H9 (cell line): ENCODE measurements at regions not wholly inside any gene's neighbourhood (a gene's known extent, or its start where the extent isn't known, plus 50 kb on each side); places are given as distances from the start of the nearest gene placed in this dataset.

Experiments used
- DNase-seq: peaks from one replicate; pipeline ENCODE4 v3.0.0-alpha.2; 2017
- H2AFZ ChIP-seq: one replicate; pipeline ENCODE4 v1.6.1; 2013; ENCODE audit warnings: mild to moderate bottlenecking, low read length, control low read depth, moderate library complexity
- H2AK5ac ChIP-seq: 2 replicates; pipeline ENCODE4 v1.6.1; 2013; ENCODE audit warnings: low read length, control low read depth, mixed read lengths; ENCODE audit not compliant: insufficient read length
- H2BK120ac ChIP-seq: one replicate; pipeline ENCODE4 v1.6.1; 2013; ENCODE audit warnings: low read depth, mild to moderate bottlenecking, low read length, control low read depth, inconsistent platforms; ENCODE audit not compliant: poor library complexity, severe bottlenecking
- H2BK12ac ChIP-seq: 2 replicates; pipeline ENCODE4 v1.6.1; 2013; ENCODE audit warnings: low read length, control low read depth, mixed read lengths, low read depth; ENCODE audit not compliant: insufficient read length
- H2BK15ac ChIP-seq: 2 replicates; pipeline ENCODE4 v1.6.1; 2013; ENCODE audit warnings: low read depth, low read length, control low read depth
- H2BK20ac ChIP-seq: one replicate; pipeline ENCODE4 v1.6.1; 2013; ENCODE audit warnings: low read depth, mild to moderate bottlenecking, low read length, control low read depth, inconsistent platforms; ENCODE audit not compliant: poor library complexity, severe bottlenecking
- H2BK5ac ChIP-seq: 2 replicates; pipeline ENCODE4 v1.6.1; 2013; ENCODE audit warnings: low read length, control low read depth, mixed read lengths; ENCODE audit not compliant: insufficient read length
- H3K14ac ChIP-seq: 2 replicates; pipeline ENCODE4 v1.6.1; 2013; ENCODE audit warnings: low read length, control low read depth; ENCODE audit not compliant: insufficient read depth
- H3K18ac ChIP-seq: 2 replicates; pipeline ENCODE4 v1.6.1; 2013; ENCODE audit warnings: low read depth, mild to moderate bottlenecking, mixed read lengths, low read length, control low read depth; ENCODE audit not compliant: insufficient read length
- H3K23ac ChIP-seq: 2 replicates; pipeline ENCODE4 v1.6.1; 2013; ENCODE audit warnings: low read length, control low read depth, mixed read lengths, low read depth; ENCODE audit not compliant: insufficient read length
- H3K23me2 ChIP-seq: 2 replicates; pipeline ENCODE4 v1.6.1; 2013; ENCODE audit warnings: low read depth, mild to moderate bottlenecking, mixed read lengths, low read length, control low read depth; ENCODE audit not compliant: insufficient read length, poor library complexity, severe bottlenecking
- H3K27ac ChIP-seq: 2 replicates; pipeline ENCODE4 v1.5.1; 2013; ENCODE audit warnings: low read length, control low read depth, mixed read lengths, low read depth; ENCODE audit not compliant: insufficient read length
- H3K27me3 ChIP-seq: 2 replicates; pipeline ENCODE4 v1.6.1; 2013; ENCODE audit warnings: low read length, control low read depth, inconsistent platforms; ENCODE audit not compliant: insufficient read depth
- H3K4ac ChIP-seq: 2 replicates; pipeline ENCODE4 v1.6.1; 2013; ENCODE audit warnings: low read depth, mild to moderate bottlenecking, control low read depth, inconsistent platforms, low read length, moderate library complexity
- H3K4me1 ChIP-seq: 2 replicates; pipeline ENCODE4 v1.6.1; 2013; ENCODE audit warnings: low read length, control low read depth, inconsistent platforms; ENCODE audit not compliant: insufficient read depth
- H3K4me2 ChIP-seq: 2 replicates; pipeline ENCODE4 v1.6.1; 2013; ENCODE audit warnings: low read length, control low read depth, mixed read lengths; ENCODE audit not compliant: insufficient read length, insufficient read depth
- H3K56ac ChIP-seq: 2 replicates; pipeline ENCODE4 v1.6.1; 2013; ENCODE audit warnings: low read depth, mild to moderate bottlenecking, mixed read lengths, low read length, control low read depth; ENCODE audit not compliant: insufficient read length
- H3K79me1 ChIP-seq: 2 replicates; pipeline ENCODE4 v1.6.1; 2013; ENCODE audit warnings: low read depth, mild to moderate bottlenecking, moderate library complexity, low read length, control low read depth, inconsistent platforms; ENCODE audit not compliant: insufficient read depth, poor library complexity, severe bottlenecking
- H3K79me2 ChIP-seq: 2 replicates; pipeline ENCODE4 v1.6.1; 2013; ENCODE audit warnings: low read length, control low read depth, inconsistent platforms; ENCODE audit not compliant: insufficient read depth
- H3K9ac ChIP-seq: 2 replicates; pipeline ENCODE4 v1.6.1; 2013; ENCODE audit warnings: low read length, control low read depth, mixed read lengths; ENCODE audit not compliant: insufficient read length; ENCODE audit errors: extremely low read depth
- H3K9me3 ChIP-seq: one replicate; pipeline ENCODE4 v1.6.1; 2013; ENCODE audit warnings: low read depth, low read length, inconsistent platforms; ENCODE audit not compliant: control insufficient read depth
- H3T11ph ChIP-seq: one replicate; pipeline ENCODE4 v1.6.1; 2013; ENCODE audit warnings: mild to moderate bottlenecking, low read length, control low read depth, inconsistent platforms
- H4K20me1 ChIP-seq: one replicate; pipeline ENCODE4 v1.6.1; 2013; ENCODE audit not compliant: control insufficient read depth, insufficient read length, insufficient read depth
- H4K5ac ChIP-seq: 2 replicates; pipeline ENCODE4 v1.6.1; 2013; ENCODE audit warnings: low read depth, mild to moderate bottlenecking, mixed read lengths, low read length, control low read depth; ENCODE audit not compliant: insufficient read length
- H4K8ac ChIP-seq: replicated peaks from 2 replicates; pipeline ENCODE4 v1.6.1; 2013; ENCODE audit warnings: low read length, control low read depth, mixed read lengths, low read depth; ENCODE audit not compliant: insufficient read length
- H4K91ac ChIP-seq: 2 replicates; pipeline ENCODE4 v1.6.1; 2013; ENCODE audit warnings: low read depth, mild to moderate bottlenecking, moderate library complexity, mixed read lengths, low read length, control low read depth; ENCODE audit not compliant: insufficient read length
- H3K27ac Mint-ChIP-seq, 3 experiments: 2 replicates in 2 of 3; 3 replicates in 1 of 3; pipeline ENCODE4 v1.8.0; 2020 to 2021; ENCODE audit warnings: mixed read lengths in 3 of 3, mild to moderate bottlenecking in 1 of 3, moderate library complexity in 1 of 3
- H3K27me3 Mint-ChIP-seq: 2 replicates; pipeline ENCODE4 v1.8.0; 2021; ENCODE audit warnings: low read depth, mild to moderate bottlenecking, moderate library complexity, mixed read lengths
- H3K36me3 Mint-ChIP-seq, 3 experiments: 2 replicates in 2 of 3; 3 replicates in 1 of 3; pipeline ENCODE4 v1.8.0; 2020 to 2021; ENCODE audit warnings: low read depth in 3 of 3, mixed read lengths in 3 of 3; ENCODE audit not compliant: insufficient read depth in 1 of 3
- H3K4me1 Mint-ChIP-seq, 2 experiments: 2 replicates each; pipeline ENCODE4 v1.8.0; 2020; ENCODE audit warnings: mixed read lengths in 2 of 2
- H3K4me3 Mint-ChIP-seq, 2 experiments: 2 replicates in 1 of 2; 3 replicates in 1 of 2; pipeline ENCODE4 v1.8.0; 2020 to 2021; ENCODE audit warnings: mild to moderate bottlenecking in 2 of 2, mixed read lengths in 2 of 2, moderate library complexity in 1 of 2
- H3K9me3 Mint-ChIP-seq, 2 experiments: 2 replicates in 1 of 2; 3 replicates in 1 of 2; pipeline ENCODE4 v1.8.0; 2020; ENCODE audit warnings: mild to moderate bottlenecking in 2 of 2, mixed read lengths in 2 of 2, moderate library complexity in 1 of 2
- CTCF ChIP-seq: fragments of 200-600 bp; sonication (generic); conservative IDR thresholded peaks from 3 replicates; pipeline ENCODE4 v1.8.0; 2021; ENCODE audit warnings: antibody characterized with exemption, mild to moderate bottlenecking
- WGBS: extraction: QIAGEN DNeasy Blood & Tissue Kit; methylation state at CpG from one replicate; pipeline ENCODE4 v1.1.7; 2013; ENCODE audit warnings: missing lambda C conversion rate, low lambda C conversion rate, mixed read lengths; ENCODE audit not compliant: insufficient read length; ENCODE audit errors: extremely low coverage; 5-methylcytosine and 5-hydroxymethylcytosine counted together

GRCh38 chr1:29385966-29386365, 149.6 kb downstream of the PTPRU start:
- Histone ChIP-seq H3K23me2 (no peaks in the 10 kb centered on the region), H2BK15ac (no peak overlapping the region), H3K27me3 (no peaks in the 10 kb centered on the region), H3K79me2 (no peaks in the 10 kb centered on the region), H3K79me1 (no peaks in the 10 kb centered on the region), H3T11ph (no peak overlapping the region), H3K4me2 (no peak overlapping the region), H2BK20ac (no peak overlapping the region), H3K23ac (no peak overlapping the region), H3K4me1 (no peaks in the 10 kb centered on the region), H4K8ac (no peak overlapping the region), H4K91ac (no peak overlapping the region), H3K4ac (no peak overlapping the region), H3K14ac (no peak overlapping the region), H3K56ac (no peak overlapping the region), H3K9ac (no peak overlapping the region), H2BK5ac (no peak overlapping the region), H4K20me1 (no peaks in the 10 kb centered on the region), H3K18ac (no peak overlapping the region), H3K9me3 (no peaks in the 10 kb centered on the region), H2AFZ (no peak overlapping the region), H2AK5ac (no peak overlapping the region), H2BK120ac (no peak overlapping the region), H2BK12ac (no peak overlapping the region), H3K27ac (no peak overlapping the region), H4K5ac (no peak overlapping the region)
- Mint-ChIP-seq H3K9me3 (peaks cover 0 to 3% of the 10 kb centered on the region in 2 experiments; a peak in 2 of 5 replicates), H3K27me3 (peaks cover 4% of the 10 kb centered on the region; the same call in 1 of the 2 replicates), H3K36me3 (peaks cover 0 to 4% (median 0%) of the 10 kb centered on the region in 3 experiments; a peak in 1 of 7 replicates), H3K27ac (no peak overlapping the region), H3K4me3 (no peak overlapping the region), H3K4me1 (peaks cover 8 to 18% of the 10 kb centered on the region in 2 experiments)
- no peak for TF ChIP-seq CTCF
- DNase-seq, result no peak
- WGBS, result no CpG with 5 or more reads among the region's 5 CpGs
